ENCODE measurements at regions not wholly inside any gene's neighbourhood (a gene's known extent, or its start where the extent isn't known, plus 50 kb on each side); places are given as distances from the start of the nearest gene placed in this dataset.

- no peaks in the 10 kb centered on the region for H3K9me3 ChIP-seq
- no peaks in the 10 kb centered on the region for H3K36me3 ChIP-seq
Observed at GRCh38 chr7:9082203-9082602, 648.8 kb downstream of the NXPH1 start.

GRCh38 chr7:9083837-9084236, 650.4 kb downstream of the NXPH1 start:
- Histone ChIP-seq H3K36me3 (no peaks in the 10 kb centered on the region), H3K4me3 (no peak overlapping the region), H3K9me3 (no peaks in the 10 kb centered on the region), H3K27ac (no peak overlapping the region), H3K4me1 (ENCODE audit: control insufficient read depth in 1 of 2, low read depth in 2 of 2) (no peaks in the 10 kb centered on the region), H3K27me3 (replicated peaks; ENCODE audit: insufficient read depth) (no peaks in the 10 kb centered on the region)
- DNase-seq (ENCODE audit: low spot score) = no peak
- no peak for ATAC-seq (ENCODE audit: insufficient number of reproducible peaks, low FRiP score, low read depth)
- TF ChIP-seq CTCF (IDR thresholded peaks at IDR 0.05) = no peak

More at GRCh38 chr7:9082203-9082602, 648.8 kb downstream of the NXPH1 start:
- H3K4me1 ChIP-seq (ENCODE audit: control insufficient read depth in 1 of 2, low read depth in 2 of 2) = no peaks in the 10 kb centered on the region
- H3K27me3 ChIP-seq (replicated peaks; ENCODE audit: insufficient read depth) = no peaks in the 10 kb centered on the region
- no peak overlapping the region for H3K4me3 ChIP-seq
- no peak overlapping the region for H3K27ac ChIP-seq
- DNase-seq (ENCODE audit: low spot score) (no peak), ATAC-seq (ENCODE audit: insufficient number of reproducible peaks, low FRiP score, low read depth) (no peak)
- TF ChIP-seq CTCF (IDR thresholded peaks at IDR 0.05) = no peak

GRCh38 chr7:9091282-9091681, 657.9 kb downstream of the NXPH1 start:
- Histone ChIP-seq H3K9me3 (no peaks in the 10 kb centered on the region), H3K4me1 (ENCODE audit: control insufficient read depth in 1 of 2, low read depth in 2 of 2) (no peaks in the 10 kb centered on the region), H3K36me3 (no peaks in the 10 kb centered on the region), H3K27me3 (replicated peaks; ENCODE audit: insufficient read depth) (no peaks in the 10 kb centered on the region), H3K4me3 (no peak overlapping the region), H3K27ac (no peak overlapping the region)
- ATAC-seq (ENCODE audit: insufficient number of reproducible peaks, low FRiP score, low read depth) = no peak
- no peak for DNase-seq (ENCODE audit: low spot score)
- TF ChIP-seq CTCF (IDR thresholded peaks at IDR 0.05) = no peak

GRCh38 chr7:9097565-9098060, 664.2 kb downstream of the NXPH1 start:
- Histone ChIP-seq H3K27ac (no peak overlapping the region), H3K9me3 (no peaks in the 10 kb centered on the region), H3K4me3 (no peak overlapping the region), H3K4me1 (ENCODE audit: control insufficient read depth in 1 of 2, low read depth in 2 of 2) (no peaks in the 10 kb centered on the region), H3K36me3 (no peaks in the 10 kb centered on the region), H3K27me3 (replicated peaks; ENCODE audit: insufficient read depth) (no peaks in the 10 kb centered on the region)
- DNase-seq (ENCODE audit: low spot score) (no peak), ATAC-seq (ENCODE audit: insufficient number of reproducible peaks, low FRiP score, low read depth) (no peak)
- no peak for TF ChIP-seq CTCF (IDR thresholded peaks at IDR 0.05)

GRCh38 chr7:9100289-9100688, 666.9 kb downstream of the NXPH1 start:
- no peak for DNase-seq (ENCODE audit: low spot score)
- Histone ChIP-seq H3K4me1 (ENCODE audit: control insufficient read depth in 1 of 2, low read depth in 2 of 2) (no peaks in the 10 kb centered on the region), H3K9me3 (no peaks in the 10 kb centered on the region), H3K4me3 (no peak overlapping the region), H3K36me3 (no peaks in the 10 kb centered on the region), H3K27ac (no peak overlapping the region), H3K27me3 (replicated peaks; ENCODE audit: insufficient read depth) (no peaks in the 10 kb centered on the region)
- ATAC-seq (ENCODE audit: insufficient number of reproducible peaks, low FRiP score, low read depth) = no peak
- no peak for TF ChIP-seq CTCF (IDR thresholded peaks at IDR 0.05)

All from thoracic aorta (tissue), 2 donors.